Suppressor macrophage treated with lipopolysaccharide for 4 hours (primary cell): ENCODE measurements at regions not wholly inside any gene's neighbourhood (a gene's known extent, or its start where the extent isn't known, plus 50 kb on each side); places are given as distances from the start of the nearest gene placed in this dataset.
A peak's percentile ranks its signal among the peaks of the same experiment; 100 is the strongest.
"Not testable (repeated sequence)": the region's sequence is repeated elsewhere in the genome, so short reads cannot be mapped to it uniquely, and the experiment has no call there.

Experiments used
- DNase-seq: peaks from one replicate; pipeline ENCODE4 v3.0.0-alpha.2; 2020

GRCh38 chr4:115178687-115179086, 65.3 kb upstream of the NDST4 start:
- not testable (repeated sequence) for DNase-seq

GRCh38 chr4:115171220-115171619, 57.8 kb upstream of the NDST4 start:
- DNase-seq = no peak

GRCh38 chr4:115165503-115165902, 52.1 kb upstream of the NDST4 start:
- DNase-seq = peak; percentile 26
